Kidney (tissue), 13 donors: ENCODE measurements at regions not wholly inside any gene's neighbourhood (a gene's known extent, or its start where the extent isn't known, plus 50 kb on each side); places are given as distances from the start of the nearest gene placed in this dataset.
"Not testable (repeated sequence)": the region's sequence is repeated elsewhere in the genome, so short reads cannot be mapped to it uniquely, and the experiment has no call there.

Experiments
- DNase-seq, 5 donors: peaks; one replicate each; pipeline ENCODE4 v3.0.0-alpha.2; 2013 to 2020
- FAIRE-seq: peaks from 2 replicates; lab custom pipeline; 2012; peaks lifted over from hg19 to GRCh38; lab: Jason Lieb, UNC
- H3K27ac ChIP-seq, 2 donors: one replicate each; pipeline ENCODE4 v1.7.0; 2013; ENCODE audit warnings: low read depth in 2 of 2, low read length in 2 of 2, inconsistent platforms in 1 of 2
- H3K27me3 ChIP-seq: one replicate; pipeline ENCODE4 v1.7.1; 2013; ENCODE audit warnings: low read length, inconsistent platforms; ENCODE audit not compliant: control insufficient read depth, insufficient read depth
- H3K36me3 ChIP-seq, 3 donors: one replicate each; pipeline versions ENCODE4 v1.7.0 to v1.7.1; 2013; ENCODE audit warnings: low read length in 3 of 3, control low read depth in 1 of 3, inconsistent platforms in 1 of 3; ENCODE audit not compliant: insufficient read depth in 3 of 3, control insufficient read depth in 2 of 3
- H3K4me1 ChIP-seq, 3 donors: one replicate each; pipeline versions ENCODE4 v1.7.0 to v1.7.1; 2013; ENCODE audit warnings: low read length in 3 of 3, inconsistent platforms in 1 of 3, low read depth in 1 of 3; ENCODE audit not compliant: control insufficient read depth in 2 of 3, insufficient read depth in 2 of 3
- H3K4me3 ChIP-seq, 3 donors: one replicate each; pipeline versions ENCODE4 v1.7.0 to v1.8.1; 2013; ENCODE audit warnings: low read length in 3 of 3, control low read depth in 1 of 3, inconsistent platforms in 1 of 3
- H3K9ac ChIP-seq, 3 donors: one replicate each; pipeline versions ENCODE4 v1.7.0 to v1.7.1; 2013; ENCODE audit warnings: low read length in 3 of 3, control low read depth in 1 of 3, inconsistent platforms in 1 of 3
- H3K9me3 ChIP-seq, 3 donors: one replicate each; pipeline versions ENCODE4 v1.7.0 to v1.7.1; 2013; ENCODE audit warnings: low read length in 3 of 3, control low read depth in 1 of 3, inconsistent platforms in 1 of 3; ENCODE audit not compliant: control insufficient read depth in 2 of 3, insufficient read depth in 1 of 3
- intact Hi-C: fragments of 100-400 bp; cut with DNase I; formaldehyde crosslinking; loops from one replicate; pipeline ENCODE4 v1.11.1; 2022
- TF ChIP-seq, protein P1 (sequence below): IDR thresholded peaks from 3 replicates; pipeline ENCODE4 v1.5.1; 2012; ENCODE audit warnings: mild to moderate bottlenecking, moderate library complexity, borderline replicate concordance; ENCODE audit not compliant: insufficient read depth; ENCODE audit errors: extremely low read depth
- donor health status: control.
- donor health status: control.
- donor health status: control.
- donor health status: control.
- donor health status: control.
- donor health status: DM: yes; HTN: yes; CAD: no.
- donor health status: Normal renal cell carcinoma (clear cell type).

DNA sequence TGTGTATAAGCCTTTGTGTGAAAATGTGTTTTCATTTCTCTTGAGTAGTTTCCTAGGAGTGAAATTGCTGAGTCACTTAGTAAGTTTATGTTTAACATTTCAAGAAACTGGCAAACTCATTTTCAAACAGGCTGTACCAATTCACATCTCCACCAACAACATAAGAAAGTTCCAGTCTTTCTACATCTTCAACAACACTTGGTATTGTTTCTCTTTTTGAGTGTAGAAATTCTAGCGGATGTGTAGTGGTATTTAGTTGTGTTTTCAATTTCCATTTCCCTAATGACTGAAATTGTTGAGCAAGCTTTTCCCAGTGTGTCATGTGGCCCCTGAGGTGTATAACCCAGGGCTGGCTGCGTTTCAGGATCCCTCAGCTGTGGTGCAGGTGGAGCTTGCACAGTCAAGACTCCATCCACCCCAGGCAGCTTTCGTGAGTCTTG, 258.5 kb downstream of the PDCD6IP start:
- intact Hi-C loops, result no loop called here
- Histone ChIP-seq H3K4me1 (no peaks in the 10 kb centered on the region), H3K4me3 (peak overlapping the region in 1 of 3 donors; percentile 19), H3K27ac (no peak overlapping the region), H3K27me3 (no peaks in the 10 kb centered on the region), H3K9me3 (no peaks in the 10 kb centered on the region), H3K9ac (no peak overlapping the region), H3K36me3 (no peaks in the 10 kb centered on the region)
- TF ChIP-seq, protein P1, sequence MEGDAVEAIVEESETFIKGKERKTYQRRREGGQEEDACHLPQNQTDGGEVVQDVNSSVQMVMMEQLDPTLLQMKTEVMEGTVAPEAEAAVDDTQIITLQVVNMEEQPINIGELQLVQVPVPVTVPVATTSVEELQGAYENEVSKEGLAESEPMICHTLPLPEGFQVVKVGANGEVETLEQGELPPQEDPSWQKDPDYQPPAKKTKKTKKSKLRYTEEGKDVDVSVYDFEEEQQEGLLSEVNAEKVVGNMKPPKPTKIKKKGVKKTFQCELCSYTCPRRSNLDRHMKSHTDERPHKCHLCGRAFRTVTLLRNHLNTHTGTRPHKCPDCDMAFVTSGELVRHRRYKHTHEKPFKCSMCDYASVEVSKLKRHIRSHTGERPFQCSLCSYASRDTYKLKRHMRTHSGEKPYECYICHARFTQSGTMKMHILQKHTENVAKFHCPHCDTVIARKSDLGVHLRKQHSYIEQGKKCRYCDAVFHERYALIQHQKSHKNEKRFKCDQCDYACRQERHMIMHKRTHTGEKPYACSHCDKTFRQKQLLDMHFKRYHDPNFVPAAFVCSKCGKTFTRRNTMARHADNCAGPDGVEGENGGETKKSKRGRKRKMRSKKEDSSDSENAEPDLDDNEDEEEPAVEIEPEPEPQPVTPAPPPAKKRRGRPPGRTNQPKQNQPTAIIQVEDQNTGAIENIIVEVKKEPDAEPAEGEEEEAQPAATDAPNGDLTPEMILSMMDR, result no peak
- DNase-seq, result no peak
- FAIRE-seq, result no peak

DNA sequence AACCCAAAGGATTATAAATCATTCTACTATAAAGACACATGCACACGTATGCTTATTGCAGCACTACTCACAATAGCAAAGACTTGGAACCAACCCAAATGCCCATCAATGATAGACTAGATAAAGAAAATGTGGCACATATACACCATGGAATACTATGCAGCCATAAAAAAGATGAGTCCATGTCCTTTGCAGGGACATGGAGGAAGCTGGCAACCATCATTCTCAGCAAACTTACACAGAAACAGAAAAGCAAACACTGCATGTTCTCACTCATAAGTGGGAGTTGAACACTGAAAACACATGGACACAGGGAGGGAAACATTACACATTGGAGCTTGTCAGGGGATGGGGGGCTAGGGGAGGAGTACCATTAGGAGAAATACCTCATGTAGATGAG, 262.6 kb downstream of the PDCD6IP start:
- not testable (repeated sequence) for FAIRE-seq, H3K9ac ChIP-seq

DNA sequence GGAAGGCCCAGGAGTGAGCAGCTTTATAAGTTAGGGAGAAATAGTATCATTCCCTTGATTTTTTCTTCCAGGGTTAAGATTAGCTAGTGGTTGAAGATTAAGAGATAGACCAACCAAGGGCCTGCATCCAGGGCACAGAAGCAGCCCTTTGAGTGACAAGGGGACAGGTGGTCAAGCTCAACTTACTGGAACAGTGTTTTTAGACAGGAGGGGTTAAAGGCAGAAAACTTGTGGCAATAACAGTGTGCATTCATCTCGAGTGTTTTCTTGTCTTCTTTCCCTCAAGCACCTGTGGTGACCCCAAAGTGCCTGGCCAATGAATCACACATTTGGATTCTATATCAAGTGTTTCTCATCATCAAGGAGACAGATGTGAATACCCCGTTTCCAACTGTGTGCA, 267.5 kb downstream of the PDCD6IP start:
- intact Hi-C loops, result no loop called here
- Histone ChIP-seq H3K36me3 (no peaks in the 10 kb centered on the region), H3K27me3 (no peaks in the 10 kb centered on the region), H3K9ac (no peak overlapping the region), H3K4me3 (no peak overlapping the region), H3K27ac (no peak overlapping the region), H3K4me1 (no peaks in the 10 kb centered on the region), H3K9me3 (no peaks in the 10 kb centered on the region)
- no peak for FAIRE-seq
- TF ChIP-seq, protein P1, result no peak
- DNase-seq, result no peak

More for the DNA sequence above, 262.6 kb downstream of the PDCD6IP start:
- H3K4me3 ChIP-seq, H3K9me3 ChIP-seq, H3K27ac ChIP-seq, H3K4me1 ChIP-seq, DNase-seq, intact Hi-C loops, H3K27me3 ChIP-seq, H3K36me3 ChIP-seq: not testable (repeated sequence)

DNA sequence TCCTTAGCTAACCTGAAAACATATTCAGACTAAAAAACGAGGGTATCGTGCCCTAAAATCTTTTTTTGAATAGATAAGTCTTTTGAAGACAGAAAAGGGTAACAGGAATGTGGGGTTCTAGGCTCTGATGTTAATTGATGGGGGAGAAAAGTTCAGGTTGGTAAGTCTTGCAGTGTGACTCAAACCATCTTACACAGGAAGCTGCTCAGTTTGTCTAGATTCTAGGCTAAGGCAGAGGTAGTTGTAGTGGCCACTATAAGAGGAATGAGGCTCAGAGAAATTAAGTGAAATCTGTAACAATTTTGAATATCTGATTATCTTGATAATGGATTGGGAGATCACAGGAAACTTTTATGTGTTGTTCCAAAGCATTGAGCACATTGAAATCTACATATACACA, 267.9 kb downstream of the PDCD6IP start:
- H3K36me3 ChIP-seq, result no peaks in the 10 kb centered on the region
- FAIRE-seq (no peak), DNase-seq (no peak)
- H3K27me3 ChIP-seq, result no peaks in the 10 kb centered on the region
- H3K4me3 ChIP-seq, result no peak overlapping the region
- no peaks in the 10 kb centered on the region for H3K9me3 ChIP-seq
- TF ChIP-seq, protein P1, result no peak
- intact Hi-C loops, result no loop called here
- H3K4me1 ChIP-seq, result no peaks in the 10 kb centered on the region
- no peak overlapping the region for H3K9ac ChIP-seq
- H3K27ac ChIP-seq, result no peak overlapping the region
